HG02840 (cell line): ENCODE measurements at regions not wholly inside any gene's neighbourhood (a gene's known extent, or its start where the extent isn't known, plus 50 kb on each side); places are given as distances from the start of the nearest gene placed in this dataset.

Experiments
- ATAC-seq: cut with Tn5 transposase; IDR thresholded peaks from one replicate; pipeline ENCODE4 v1.9.1; 2021; ENCODE audit warnings: mild to moderate bottlenecking, moderate library complexity, moderate number of reproducible peaks; ENCODE audit not compliant: unreplicated experiment, low FRiP score

DNA sequence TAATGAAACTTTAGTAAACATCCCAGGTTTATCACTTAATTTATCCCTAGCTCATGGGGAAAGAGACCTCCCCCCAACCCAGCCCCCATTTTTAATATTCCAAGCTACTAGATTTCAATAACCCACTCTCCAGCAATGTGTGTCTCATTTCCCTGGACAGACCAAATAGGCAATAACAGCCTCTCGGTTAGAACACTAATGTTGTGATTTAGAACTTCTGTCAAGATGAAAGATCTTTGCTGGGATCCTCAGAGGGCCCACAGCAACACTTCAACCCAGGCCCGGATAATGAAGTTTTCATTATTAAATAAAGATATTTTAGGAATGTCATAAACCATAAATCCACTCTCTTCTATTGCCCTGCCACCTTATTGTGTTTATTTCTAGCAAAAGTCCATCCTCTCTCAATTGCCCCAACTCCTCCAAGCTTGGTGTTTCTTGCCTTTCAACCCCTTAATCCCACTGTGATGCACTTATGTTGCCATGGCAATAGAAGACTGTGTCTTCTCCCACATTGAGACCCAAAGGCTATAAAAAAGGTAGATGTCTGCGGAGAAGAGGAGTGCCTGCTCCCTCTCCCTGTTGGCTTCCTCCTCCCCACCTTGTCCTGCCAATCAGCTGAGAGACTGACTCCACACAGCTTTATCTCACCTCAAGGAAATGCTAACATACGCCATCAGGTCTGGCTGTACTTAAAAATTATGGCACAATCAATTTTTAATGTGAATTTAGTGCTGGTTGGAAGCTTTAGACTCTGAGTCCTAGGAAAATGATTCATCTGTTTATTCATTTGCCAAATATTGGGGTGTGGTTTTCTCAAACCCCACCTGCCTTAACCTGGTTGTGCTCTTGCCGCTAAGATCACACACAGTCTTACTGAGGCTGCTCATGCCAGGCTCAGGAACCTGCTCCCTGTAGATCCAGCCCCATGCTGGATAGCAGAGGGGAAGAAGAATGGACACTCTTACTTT lies 258.3 kb upstream of the CAMK1G start:
- ATAC-seq: no peak

DNA sequence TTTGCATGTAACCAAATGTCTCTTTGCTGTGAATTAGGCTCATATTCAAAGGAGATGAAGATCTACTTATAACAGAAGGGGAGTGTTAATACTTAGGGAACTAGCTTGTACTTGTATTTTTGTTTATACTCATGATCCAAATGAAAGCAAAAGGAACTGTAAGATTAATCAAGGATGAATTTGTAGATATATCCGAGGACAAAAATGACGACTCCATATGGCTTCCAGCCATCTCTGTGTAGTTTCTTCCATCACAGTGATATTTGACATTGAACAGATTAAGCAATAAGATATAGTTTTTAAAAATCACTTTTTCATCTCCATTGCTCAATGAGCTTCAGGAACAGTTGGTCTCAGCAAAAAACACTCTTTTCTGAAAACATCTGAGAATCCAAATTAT lies 257.4 kb upstream of the CAMK1G start:
- ATAC-seq: no peak

DNA sequence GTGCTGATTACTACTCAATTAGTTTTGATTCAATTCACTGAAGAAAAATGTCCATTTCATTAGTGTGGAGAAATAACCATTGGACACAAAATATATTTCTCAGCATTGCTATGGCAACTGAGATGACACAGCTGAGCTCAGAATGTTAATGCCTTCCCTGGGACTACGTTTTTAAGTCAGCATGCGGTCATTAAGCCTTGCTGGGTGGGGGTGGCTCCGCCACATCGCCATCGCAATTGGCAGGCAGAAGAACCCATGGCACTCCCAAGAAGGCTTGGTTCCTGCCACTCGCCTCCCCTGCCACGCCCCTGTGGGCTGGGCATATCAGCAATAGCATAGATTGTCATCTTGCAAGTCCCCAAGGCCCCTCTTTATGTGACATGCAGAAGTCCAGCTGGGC lies 256.7 kb upstream of the CAMK1G start:
- no peak for ATAC-seq

DNA sequence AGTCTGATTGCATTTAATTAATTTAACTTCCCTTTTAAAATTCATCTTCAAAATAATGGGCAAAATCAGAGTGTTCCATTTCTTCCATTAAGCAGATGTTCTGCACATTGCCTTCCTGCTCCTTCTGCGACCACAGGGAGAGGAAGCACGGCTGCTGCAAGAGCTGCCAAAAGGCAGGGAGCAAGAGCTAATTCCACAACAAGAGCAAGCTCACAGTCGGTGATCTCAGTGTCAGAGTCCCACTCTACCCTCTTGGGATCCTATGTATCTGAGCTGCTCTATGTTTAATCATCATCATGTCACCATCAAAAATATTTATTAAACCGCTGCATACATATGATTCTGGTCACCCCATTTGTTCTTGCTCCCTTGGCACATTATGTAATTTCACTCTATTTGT lies 255.3 kb upstream of the CAMK1G start:
- ATAC-seq: no peak

DNA sequence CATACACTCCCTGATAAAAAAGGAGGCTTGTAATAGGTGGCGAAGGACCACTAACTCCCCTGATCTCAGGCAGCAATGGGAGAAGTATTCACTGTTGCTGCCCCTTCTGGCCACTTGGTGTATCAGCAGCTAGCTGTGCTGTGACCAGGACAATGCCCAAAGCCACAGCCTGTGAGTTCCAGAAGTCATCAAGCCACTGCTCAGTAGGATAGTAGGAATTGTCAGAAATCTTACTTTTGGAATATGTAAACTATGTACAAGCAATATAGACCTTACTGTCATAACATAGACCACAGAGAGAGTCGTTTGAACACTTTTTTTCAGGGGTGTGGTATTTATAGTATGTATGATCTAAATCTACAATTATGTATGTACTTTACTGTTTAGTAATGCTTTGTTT lies 248.3 kb upstream of the CAMK1G start:
- peak; percentile 54 for ATAC-seq

DNA sequence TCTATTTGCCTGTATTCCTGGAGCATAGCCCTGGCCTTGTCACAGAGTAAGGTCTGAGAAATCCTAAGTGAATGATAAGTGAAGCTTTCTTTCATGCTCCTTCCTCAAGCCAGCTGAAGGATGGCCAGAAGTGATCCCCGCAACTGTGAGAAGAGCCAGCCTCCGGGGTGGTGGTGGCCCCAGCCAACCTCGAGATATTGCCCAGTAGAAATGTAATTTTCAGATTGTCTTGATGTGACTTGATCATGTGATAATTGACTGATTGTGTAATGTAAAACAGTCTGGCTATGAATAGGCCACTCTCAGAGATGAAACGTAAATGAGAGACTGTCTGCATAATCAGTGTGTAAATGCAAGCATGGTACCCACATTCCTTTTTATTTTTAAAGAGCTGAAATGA lies 242.4 kb upstream of the CAMK1G start:
- no peak for ATAC-seq

DNA sequence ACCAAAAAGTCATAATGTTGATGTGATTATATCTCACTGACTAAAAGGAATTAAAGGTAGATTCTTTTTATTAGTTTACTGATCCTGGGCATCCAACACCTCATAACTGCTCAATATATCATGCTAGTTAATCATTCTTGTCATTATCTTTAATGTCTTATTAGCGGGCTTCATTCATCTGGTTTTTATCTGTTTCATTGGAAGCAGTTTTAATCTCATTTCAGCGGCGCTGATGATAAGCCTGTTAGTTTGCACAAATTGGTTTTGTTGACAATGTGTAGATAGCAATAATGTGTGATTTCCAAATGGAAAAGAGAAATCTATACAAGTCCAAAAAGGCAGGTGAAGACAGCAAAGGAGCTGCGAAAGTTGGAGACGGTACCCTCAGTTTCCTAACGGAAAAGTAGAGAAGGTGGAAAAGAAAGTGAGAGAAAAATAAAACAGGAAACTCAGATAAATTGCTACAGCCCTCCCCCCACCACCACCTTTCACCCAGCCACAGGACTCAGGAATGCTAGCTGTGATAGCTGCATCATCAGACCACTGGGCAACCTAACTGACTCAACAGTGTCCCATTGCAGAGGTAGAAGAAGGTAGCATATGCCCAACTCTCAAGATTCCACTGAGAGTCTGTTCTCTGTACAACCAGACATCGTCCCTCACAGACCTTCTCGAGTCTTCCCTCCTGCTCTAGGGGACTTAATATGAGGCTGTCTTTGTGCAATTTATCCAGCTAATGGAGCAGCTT lies 241.7 kb upstream of the CAMK1G start:
- no peak for ATAC-seq

DNA sequence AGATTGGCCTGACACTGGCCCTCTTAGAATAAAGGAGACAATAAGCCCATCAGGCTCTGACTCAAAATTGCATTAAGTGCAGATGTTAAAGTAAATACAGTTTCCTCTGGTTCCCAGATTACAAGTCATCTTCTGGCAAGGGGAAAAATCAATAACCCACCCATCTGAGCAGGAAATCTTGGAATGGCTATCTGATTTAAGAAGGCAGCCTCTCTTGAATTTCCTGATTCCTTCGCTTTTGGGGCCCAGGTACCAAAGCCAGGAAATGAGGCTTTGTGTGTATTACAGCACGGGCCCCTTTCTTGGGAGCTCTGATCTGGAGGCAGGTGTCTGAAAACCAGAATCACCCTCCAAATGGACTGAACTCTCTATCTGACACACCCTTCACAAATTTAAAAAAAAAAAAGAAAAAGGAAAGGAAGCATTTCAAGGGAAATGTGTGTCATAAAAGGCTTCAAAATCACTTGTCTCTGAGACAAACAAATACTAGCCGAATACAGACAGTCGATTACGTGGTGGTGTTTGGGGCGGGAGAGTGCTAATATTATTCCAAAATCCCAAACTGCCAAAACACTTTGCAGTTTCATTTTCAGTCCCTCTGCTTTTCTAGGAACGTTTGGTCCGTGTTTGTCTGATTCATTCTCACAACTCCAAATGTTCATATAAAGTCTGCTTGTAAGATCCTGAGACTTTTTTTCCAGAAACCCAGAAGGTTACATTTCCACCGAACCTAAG lies 240.9 kb upstream of the CAMK1G start:
- ATAC-seq: no peak

DNA sequence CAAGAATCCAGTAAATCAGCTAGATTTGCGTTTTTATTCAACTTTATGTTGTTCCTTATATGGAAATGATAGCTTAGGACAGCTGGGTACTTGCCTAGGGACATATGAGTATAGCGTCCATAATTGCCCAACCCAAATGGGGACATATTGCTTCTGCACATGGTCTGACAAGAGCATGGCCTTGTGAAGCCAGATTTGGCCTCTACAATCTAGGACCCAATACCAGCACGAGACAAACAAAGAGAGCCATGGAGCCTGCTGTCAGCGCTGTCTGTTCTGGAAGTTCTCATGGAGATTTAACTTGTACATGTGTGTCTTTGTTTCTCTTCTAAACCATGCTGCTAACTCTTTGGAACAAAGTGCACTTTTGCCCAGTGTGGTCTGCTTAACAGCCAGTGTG lies 240.0 kb upstream of the CAMK1G start:
- no peak for ATAC-seq

DNA sequence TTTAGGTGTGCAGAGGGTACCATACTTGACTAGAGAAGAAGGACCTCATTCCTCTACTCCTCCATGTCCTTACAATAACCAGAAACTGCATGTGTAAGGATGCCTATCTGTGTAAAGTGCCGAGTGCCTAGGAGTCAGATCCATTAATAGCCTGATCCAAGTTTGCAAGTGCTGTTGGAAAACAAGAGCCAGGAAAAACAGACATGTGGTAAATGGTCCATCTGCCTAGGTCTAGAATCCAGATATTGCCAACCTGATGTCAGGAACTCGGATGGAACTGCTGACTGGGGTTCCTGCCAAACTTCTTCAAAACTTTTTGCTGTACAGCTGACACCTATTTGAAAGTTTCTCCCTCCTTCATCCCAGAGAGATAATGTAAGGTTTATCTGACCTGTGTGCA lies 239.4 kb upstream of the CAMK1G start:
- no peak for ATAC-seq

DNA sequence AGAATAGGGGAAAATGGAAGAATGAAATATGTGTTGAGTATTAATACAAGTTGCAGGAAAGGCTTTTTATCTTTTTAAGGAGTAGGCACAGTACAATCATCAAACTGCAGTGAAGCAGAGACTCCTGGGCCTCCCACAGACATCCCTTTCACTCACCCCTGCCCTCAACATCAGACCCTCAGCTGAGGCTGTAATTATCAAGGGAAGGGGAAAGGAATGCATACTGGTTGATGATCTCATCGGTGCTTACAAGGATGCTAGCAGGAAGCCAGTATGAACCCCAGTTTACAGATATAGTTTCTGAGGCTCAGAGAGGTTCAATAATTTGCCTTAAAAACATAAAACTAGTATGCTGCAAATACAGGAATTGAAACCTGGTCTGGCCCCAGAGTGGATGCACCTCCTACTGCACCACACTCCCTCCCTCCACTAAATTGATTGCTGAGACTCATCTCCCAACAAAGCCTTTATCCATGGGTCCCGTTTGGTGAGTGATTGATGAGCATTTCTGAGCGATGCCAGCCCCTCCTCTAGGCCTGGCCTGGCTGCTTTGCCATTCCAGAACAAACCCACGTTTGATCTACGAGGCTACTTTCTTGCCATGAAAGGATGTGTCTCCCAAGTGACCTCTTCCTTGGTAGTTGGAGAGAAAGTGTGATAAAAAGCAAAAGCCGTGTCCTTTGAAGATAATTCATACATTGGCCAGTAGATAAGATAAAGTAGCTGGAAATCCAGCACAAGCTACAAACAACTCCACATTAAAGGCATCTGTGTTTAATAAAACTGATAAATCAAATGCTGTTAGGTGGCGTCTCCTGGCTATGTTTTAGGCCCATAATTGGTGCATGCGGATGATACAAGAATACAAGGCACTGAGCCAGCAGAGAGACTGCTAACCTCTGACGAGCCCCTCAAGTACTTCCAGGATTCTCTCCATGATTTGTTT lies 233.9 kb upstream of the CAMK1G start:
- ATAC-seq: no peak

DNA sequence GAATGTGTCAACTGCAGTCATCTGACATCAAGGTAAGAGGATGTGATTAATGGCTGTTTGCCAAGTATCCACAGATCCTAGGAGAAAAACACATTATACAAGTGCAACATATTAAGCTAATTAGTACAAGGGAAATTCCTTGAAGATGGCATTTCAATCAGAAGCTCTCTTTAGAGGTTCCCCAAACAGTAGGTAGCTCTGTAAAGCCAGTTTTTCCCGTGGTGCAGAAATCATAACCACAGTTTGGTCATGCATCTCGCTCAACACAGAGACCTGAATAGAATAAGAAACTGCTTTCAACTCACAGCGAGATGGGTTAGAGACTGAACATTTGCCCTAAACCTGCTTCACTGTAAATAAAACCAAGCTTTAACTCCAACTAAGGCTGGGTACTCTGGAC lies 230.5 kb upstream of the CAMK1G start:
- no peak for ATAC-seq

DNA sequence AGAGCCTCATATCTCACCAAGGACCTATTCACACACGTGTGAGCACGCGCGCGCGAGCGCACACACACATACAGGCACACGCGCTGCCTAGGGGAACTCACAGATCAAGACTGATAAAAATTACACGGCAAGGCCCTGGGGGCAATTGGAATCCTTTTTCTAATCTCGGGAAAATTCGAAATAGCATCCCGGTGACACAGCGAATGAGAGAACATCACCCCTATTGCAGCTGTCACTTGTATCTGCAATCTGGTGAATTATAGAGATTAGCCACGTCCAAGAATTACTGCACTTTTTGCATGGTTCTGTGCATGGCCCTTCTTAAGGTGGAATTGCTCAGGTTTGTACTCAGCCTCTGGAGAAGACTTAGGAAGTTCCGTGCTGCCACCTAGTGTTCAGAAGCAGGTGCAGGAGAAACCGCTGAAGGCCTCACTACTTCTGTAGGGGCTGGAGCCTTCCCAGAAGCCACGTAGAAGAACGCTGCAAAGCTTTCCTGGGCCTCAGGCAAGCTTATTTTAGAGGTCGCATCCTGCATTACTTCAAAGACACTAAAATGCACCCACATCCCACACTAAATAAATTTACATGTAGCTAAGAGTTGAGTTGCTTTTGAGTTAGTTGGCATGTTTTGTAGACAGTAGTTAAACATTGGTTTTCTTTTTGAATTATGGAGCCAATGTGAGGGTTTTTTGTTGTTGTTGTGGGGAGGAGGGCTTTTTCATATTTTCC lies 229.2 kb upstream of the CAMK1G start:
- no peak for ATAC-seq

DNA sequence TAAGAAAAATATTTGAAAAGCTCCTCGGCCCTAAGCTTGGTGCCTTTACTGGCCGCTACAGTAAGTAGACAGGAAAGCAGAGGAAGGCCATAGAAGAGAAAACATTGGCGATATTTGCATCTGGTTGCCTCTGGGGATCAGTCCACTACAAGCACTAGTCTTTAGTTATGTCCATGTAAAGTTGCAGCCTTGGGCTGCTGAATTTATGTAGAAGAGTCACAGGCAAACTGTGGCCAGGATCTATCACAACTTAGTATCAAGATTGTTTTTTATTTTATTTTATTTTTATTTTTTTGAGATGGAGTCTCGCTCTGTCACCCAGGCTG lies 228.7 kb upstream of the CAMK1G start:
- ATAC-seq: no peak

DNA sequence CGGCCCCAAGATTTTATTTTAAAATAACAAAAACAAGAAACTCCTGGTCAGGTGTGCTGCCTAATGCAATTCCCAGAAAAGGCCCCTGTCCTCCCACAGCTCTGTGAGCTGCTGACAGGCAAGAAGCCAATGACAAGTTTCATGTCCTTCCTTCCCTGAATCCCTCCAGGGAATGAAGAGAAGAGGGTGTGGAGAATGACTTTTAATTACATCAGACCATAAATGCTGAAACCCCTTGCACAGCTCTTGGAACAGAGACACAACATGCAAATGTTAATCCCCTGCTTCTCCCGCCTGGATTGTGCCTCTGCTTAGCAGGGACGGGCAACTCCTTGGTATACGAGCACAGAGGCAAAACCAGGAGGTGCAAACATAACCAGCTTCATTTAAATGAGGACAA lies 228.1 kb upstream of the CAMK1G start:
- no peak for ATAC-seq

DNA sequence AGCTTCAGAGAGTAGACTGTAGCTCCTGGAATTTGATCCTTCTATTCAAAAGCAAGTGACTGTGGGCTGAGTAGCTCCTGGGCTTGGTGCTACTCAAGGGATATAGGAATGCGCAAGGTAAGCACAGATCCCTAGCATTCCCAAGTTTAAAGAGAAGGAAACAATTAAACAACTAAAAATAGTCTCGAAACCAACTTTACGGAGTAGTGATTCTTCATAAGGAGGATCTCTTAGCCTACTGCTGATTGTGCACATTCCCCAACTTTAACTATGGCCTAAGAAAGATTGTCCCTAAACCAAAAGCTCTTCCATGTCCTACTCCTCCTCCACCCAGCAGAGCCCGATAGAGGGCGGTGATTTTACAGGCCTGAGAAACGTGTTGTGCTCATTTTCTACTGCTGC lies 226.5 kb upstream of the CAMK1G start:
- ATAC-seq: no peak

DNA sequence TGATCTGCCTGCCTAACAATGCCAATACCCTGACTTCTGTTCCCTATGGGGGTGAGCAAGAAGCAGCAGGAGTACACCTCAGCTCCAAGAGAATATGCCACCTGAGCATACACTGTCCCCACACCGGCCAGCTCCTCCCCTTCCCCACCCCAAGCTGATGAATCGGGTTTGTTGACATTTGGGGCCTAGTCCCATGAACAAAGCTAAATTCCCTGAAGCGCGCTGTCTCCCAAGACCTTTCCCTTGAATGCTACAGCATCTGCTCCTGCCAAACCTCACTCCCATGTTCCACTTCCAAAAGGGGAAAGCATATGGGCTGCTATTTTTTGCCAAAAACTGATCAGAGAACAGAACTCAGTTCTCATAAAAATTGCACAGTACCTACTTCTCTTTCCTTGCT lies 220.4 kb upstream of the CAMK1G start:
- ATAC-seq: no peak

DNA sequence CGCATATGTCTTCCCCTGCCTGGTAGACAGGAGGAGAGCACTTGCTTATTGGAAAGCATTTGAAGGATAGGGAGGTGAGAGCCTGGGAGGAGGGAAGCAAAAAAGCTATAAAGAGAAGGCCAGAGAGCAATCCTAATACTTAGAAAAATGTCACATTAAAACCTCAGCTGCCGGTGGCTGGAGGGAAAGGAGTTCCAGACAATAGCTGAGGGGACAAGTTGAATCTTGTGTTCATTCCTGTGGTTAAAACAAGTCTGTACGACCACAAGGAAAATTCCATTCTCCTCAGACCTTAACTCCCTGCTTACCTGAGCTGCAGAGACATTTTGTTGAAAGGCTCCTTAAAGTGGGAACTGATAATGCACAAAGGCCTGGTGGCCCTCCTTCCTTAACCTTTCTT lies 218.8 kb upstream of the CAMK1G start:
- no peak for ATAC-seq

DNA sequence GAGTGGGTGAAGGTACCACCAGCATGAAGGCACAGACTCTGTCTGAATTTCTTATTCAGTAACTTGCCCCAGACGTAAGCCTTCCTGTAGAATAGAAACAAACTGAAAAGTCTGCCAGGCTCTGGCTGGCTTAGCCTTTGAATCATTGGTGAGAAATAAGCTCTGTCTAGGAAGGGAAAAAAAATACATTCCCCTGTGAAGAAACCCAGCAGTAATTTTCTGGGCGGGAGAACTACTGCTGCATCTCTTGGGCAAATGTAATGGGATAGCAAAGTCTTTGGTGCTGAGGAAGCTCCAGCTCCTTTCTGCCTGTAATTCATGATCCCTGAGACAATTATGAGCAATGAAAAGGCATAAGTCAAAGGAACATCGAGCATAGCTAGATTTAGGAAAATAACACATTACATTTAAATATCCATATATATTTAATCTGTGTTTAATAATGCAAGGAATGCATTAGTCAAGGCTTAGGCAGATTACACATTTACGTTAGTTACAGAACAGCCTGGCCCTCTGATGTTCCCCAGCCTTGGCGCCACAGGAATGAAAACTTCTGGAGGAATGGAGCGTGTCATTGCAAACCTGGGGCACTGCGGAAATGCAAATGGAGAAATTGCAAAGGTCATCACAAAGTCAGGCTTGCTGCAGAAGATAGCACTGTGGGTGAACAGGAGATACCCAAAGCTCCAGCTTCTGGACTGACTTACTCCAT lies 216.3 kb upstream of the CAMK1G start:
- no peak for ATAC-seq
